ENCODE measurements at regions not wholly inside any gene's neighbourhood (a gene's known extent, or its start where the extent isn't known, plus 50 kb on each side); places are given as distances from the start of the nearest gene placed in this dataset.

GRCh38 chr16:72487283-72487682 lies 315.3 kb upstream of the PMFBP1 start:
- TF ChIP-seq REST (tag by site-specific recombination; IDR thresholded peaks at IDR 0.05) = no peak
- no peak for TF ChIP-seq ZBTB17 (tag by site-specific recombination; IDR thresholded peaks at IDR 0.05)
- TF ChIP-seq ZSCAN5A (tag by site-specific recombination; IDR thresholded peaks at IDR 0.05) = no peak
- TF ChIP-seq ELK4 (IDR thresholded peaks at IDR 0.05; ENCODE audit: borderline replicate concordance, low read depth, low read length) = no peak
- TF ChIP-seq ZNF239 (tag by site-specific recombination; IDR thresholded peaks at IDR 0.05) = no peak
- TF ChIP-seq PBX3 (CRISPR knock-in tag; IDR thresholded peaks at IDR 0.05) = no peak
- TF ChIP-seq ZNF138 (tag by site-specific recombination; IDR thresholded peaks at IDR 0.05; ENCODE audit: borderline replicate concordance) = no peak
- TF ChIP-seq CTCF (tag by site-specific recombination; IDR thresholded peaks at IDR 0.05) = no peak
- no peak for TF ChIP-seq ZNF449 (tag by site-specific recombination; IDR thresholded peaks at IDR 0.05)
